ENCODE measurements at regions not wholly inside any gene's neighbourhood (a gene's known extent, or its start where the extent isn't known, plus 50 kb on each side); places are given as distances from the start of the nearest gene placed in this dataset.

- TF ChIP-seq EZH2 (IDR thresholded peaks at IDR 0.05) (no peak), FOXP2 (optimal IDR thresholded peaks at IDR 0.05; ENCODE audit: control extremely low read depth, extremely low read length, insufficient read depth) (no peak), POLR2AphosphoS5 (IDR thresholded peaks at IDR 0.05; ENCODE audit: borderline replicate concordance, low read depth, low read length) (no peak)
These were observed 311.2 kb upstream of the GNAI1 start for GRCh38 chr7:79823246-79823951.
